ENCODE measurements at regions not wholly inside any gene's neighbourhood (a gene's known extent, or its start where the extent isn't known, plus 50 kb on each side); places are given as distances from the start of the nearest gene placed in this dataset.

DNA sequence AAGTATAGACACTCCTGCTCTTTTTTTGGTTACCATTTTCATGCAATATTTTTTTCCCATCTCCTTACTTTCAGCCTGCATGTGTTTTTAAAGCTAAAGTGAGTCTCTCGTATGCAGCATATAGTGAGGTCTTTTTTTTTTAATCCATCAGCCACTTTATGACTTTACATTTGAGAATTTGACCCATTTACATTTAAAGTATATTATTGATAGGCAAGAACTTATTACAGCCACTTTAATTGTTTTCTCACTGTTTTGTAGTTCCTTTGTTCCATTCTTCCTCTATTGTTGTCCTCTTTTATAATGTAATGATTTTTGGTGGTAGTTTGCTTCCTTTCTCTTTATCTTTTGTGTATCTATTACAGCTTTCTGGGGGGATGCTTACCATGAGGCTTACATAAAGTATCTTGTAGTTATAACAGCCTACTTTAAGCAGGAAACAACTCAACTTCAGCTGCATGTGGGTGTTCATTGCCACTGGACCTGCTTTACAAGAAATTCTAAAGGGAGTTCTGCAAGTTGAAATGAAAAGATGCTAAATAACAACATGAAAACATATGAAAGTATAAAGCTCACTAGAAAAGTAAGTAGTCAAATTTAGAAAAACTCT is 71.8 kb downstream of the TNFAIP3 start (continued):
- TF ChIP-seq, protein P1, sequence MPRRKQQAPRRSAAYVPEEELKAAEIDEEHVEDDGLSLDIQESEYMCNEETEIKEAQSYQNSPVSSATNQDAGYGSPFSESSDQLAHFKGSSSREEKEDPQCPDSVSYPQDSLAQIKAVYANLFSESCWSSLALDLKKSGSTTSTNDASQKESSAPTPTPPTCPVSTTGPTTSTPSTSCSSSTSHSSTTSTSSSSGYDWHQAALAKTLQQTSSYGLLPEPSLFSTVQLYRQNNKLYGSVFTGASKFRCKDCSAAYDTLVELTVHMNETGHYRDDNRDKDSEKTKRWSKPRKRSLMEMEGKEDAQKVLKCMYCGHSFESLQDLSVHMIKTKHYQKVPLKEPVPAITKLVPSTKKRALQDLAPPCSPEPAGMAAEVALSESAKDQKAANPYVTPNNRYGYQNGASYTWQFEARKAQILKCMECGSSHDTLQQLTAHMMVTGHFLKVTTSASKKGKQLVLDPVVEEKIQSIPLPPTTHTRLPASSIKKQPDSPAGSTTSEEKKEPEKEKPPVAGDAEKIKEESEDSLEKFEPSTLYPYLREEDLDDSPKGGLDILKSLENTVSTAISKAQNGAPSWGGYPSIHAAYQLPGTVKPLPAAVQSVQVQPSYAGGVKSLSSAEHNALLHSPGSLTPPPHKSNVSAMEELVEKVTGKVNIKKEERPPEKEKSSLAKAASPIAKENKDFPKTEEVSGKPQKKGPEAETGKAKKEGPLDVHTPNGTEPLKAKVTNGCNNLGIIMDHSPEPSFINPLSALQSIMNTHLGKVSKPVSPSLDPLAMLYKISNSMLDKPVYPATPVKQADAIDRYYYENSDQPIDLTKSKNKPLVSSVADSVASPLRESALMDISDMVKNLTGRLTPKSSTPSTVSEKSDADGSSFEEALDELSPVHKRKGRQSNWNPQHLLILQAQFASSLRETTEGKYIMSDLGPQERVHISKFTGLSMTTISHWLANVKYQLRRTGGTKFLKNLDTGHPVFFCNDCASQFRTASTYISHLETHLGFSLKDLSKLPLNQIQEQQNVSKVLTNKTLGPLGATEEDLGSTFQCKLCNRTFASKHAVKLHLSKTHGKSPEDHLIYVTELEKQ (CRISPR knock-in tag; IDR thresholded peaks at IDR 0.05): no peak
- TF ChIP-seq ZBTB8A (IDR thresholded peaks at IDR 0.05; ENCODE audit: partially characterized antibody) (no peak), PHF21A (IDR thresholded peaks at IDR 0.05; ENCODE audit: borderline replicate concordance, low read depth) (no peak), CBX3 (IDR thresholded peaks at IDR 0.05; ENCODE audit: borderline replicate concordance in 1 of 2, low read length in 2 of 2) (peak in 1 of 2 experiments; percentile 45; a peak in 1 of 3 replicates), TFAM (CRISPR knock-in tag; conservative IDR thresholded peaks at IDR 0.05) (no peak), HDAC2 (IDR thresholded peaks at IDR 0.05) (no peak), CSDE1 (IDR thresholded peaks at IDR 0.05) (no peak), CCNT2 (IDR thresholded peaks at IDR 0.05; ENCODE audit: borderline replicate concordance, extremely low read depth, insufficient read length, low read depth, low read length) (no peak), ZNF184 (CRISPR knock-in tag; IDR thresholded peaks at IDR 0.05) (no peak), NR3C1 (CRISPR knock-in tag; IDR thresholded peaks at IDR 0.05) (no peak), HNRNPUL1 (IDR thresholded peaks at IDR 0.05; ENCODE audit: low read length) (no peak), CUX1 (CRISPR knock-in tag; IDR thresholded peaks at IDR 0.05) (no peak), CTCF (IDR thresholded peaks at IDR 0.05 in 2 of 3, conservative IDR thresholded peaks at IDR 0.05 in 1 of 3; ENCODE audit: insufficient read depth in 2 of 3, low read depth in 1 of 3, low read length in 3 of 3) (no peak), TRIM28 (IDR thresholded peaks at IDR 0.05) (peak; percentile 38; the same call in 1 of the 2 replicates), CBX5 (IDR thresholded peaks at IDR 0.05; ENCODE audit: borderline replicate concordance, low read depth) (no peak)
- TF ChIP-seq, protein P2, sequence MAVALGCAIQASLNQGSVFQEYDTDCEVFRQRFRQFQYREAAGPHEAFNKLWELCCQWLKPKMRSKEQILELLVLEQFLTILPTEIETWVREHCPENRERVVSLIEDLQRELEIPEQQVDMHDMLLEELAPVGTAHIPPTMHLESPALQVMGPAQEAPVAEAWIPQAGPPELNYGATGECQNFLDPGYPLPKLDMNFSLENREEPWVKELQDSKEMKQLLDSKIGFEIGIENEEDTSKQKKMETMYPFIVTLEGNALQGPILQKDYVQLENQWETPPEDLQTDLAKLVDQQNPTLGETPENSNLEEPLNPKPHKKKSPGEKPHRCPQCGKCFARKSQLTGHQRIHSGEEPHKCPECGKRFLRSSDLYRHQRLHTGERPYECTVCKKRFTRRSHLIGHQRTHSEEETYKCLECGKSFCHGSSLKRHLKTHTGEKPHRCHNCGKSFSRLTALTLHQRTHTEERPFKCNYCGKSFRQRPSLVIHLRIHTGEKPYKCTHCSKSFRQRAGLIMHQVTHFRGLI (CRISPR knock-in tag; IDR thresholded peaks at IDR 0.05): no peak

Data from K562 (cell line).